Endodermal cell (in vitro differentiated cells): ENCODE measurements at regions not wholly inside any gene's neighbourhood (a gene's known extent, or its start where the extent isn't known, plus 50 kb on each side); places are given as distances from the start of the nearest gene placed in this dataset.

Source experiments
- DNase-seq: peaks from one replicate; pipeline ENCODE4 v3.0.0-alpha.2; 2017
- H3K27ac ChIP-seq: 2 replicates; pipeline ENCODE4 v1.5.1; 2013; ENCODE audit warnings: mild to moderate bottlenecking, low read depth, low read length, moderate library complexity
- H3K27me3 ChIP-seq: 2 replicates; pipeline ENCODE4 v1.6.1; 2013; ENCODE audit warnings: mild to moderate bottlenecking, low read length, moderate library complexity; ENCODE audit not compliant: insufficient read depth, control insufficient read depth, poor library complexity, severe bottlenecking
- H3K36me3 ChIP-seq: 2 replicates; pipeline ENCODE4 v1.7.0; 2013; ENCODE audit warnings: mild to moderate bottlenecking, low read length, moderate library complexity; ENCODE audit not compliant: control insufficient read depth, insufficient read depth
- H3K4me1 ChIP-seq: one replicate; pipeline ENCODE4 v1.7.0; 2013; ENCODE audit warnings: low read length; ENCODE audit not compliant: control insufficient read depth, insufficient read depth
- H3K4me3 ChIP-seq: 2 replicates; pipeline ENCODE4 v1.5.1; 2013; ENCODE audit warnings: mild to moderate bottlenecking, low read length, moderate library complexity
- H3K9ac ChIP-seq: 2 replicates; pipeline ENCODE4 v1.6.1; 2013; ENCODE audit warnings: mild to moderate bottlenecking, low read length, moderate library complexity; ENCODE audit not compliant: poor library complexity, severe bottlenecking; ENCODE audit errors: extremely low read depth
- H3K9me3 ChIP-seq: 2 replicates; pipeline ENCODE4 v1.6.1; 2013; ENCODE audit warnings: mild to moderate bottlenecking, low read length, moderate library complexity; ENCODE audit not compliant: control insufficient read depth
- H3K27ac Mint-ChIP-seq: 2 replicates; pipeline ENCODE4 v1.8.0; 2020; ENCODE audit warnings: mixed read lengths
- H3K27me3 Mint-ChIP-seq: 2 replicates; pipeline ENCODE4 v1.8.0; 2021; ENCODE audit warnings: mild to moderate bottlenecking, mixed read lengths; ENCODE audit not compliant: insufficient read depth
- H3K36me3 Mint-ChIP-seq: 2 replicates; pipeline ENCODE4 v1.8.0; 2020; ENCODE audit warnings: low read depth, mixed read lengths
- H3K4me1 Mint-ChIP-seq: 2 replicates; pipeline ENCODE4 v1.8.0; 2020; ENCODE audit warnings: mixed read lengths
- H3K4me3 Mint-ChIP-seq: 2 replicates; pipeline ENCODE4 v1.8.0; 2020; ENCODE audit warnings: mild to moderate bottlenecking, moderate library complexity, mixed read lengths
- H3K9me3 Mint-ChIP-seq: 2 replicates; pipeline ENCODE4 v1.8.0; 2020; ENCODE audit warnings: mild to moderate bottlenecking, mixed read lengths
- CTCF ChIP-seq: fragments of 200-600 bp; sonication (generic); conservative IDR thresholded peaks from 2 replicates; pipeline ENCODE4 v1.5.0; 2021; ENCODE audit warnings: antibody characterized with exemption, mild to moderate bottlenecking
- WGBS, 2 experiments: methylation state at CpG; one replicate each; pipeline versions ENCODE4 v1.1.5 to v1.1.7; 2013; ENCODE audit warnings: missing lambda C conversion rate in 2 of 2, mixed read lengths in 1 of 2; ENCODE audit not compliant: insufficient coverage in 1 of 2, insufficient read length in 1 of 2; 5-methylcytosine and 5-hydroxymethylcytosine counted together

GRCh38 chr2:142320067-142320466, 189.3 kb upstream of the LRP1B start:
- H3K9ac ChIP-seq: no peak overlapping the region
- H3K27me3 ChIP-seq: no peaks in the 10 kb centered on the region

GRCh38 chr2:142316049-142316448, 185.2 kb upstream of the LRP1B start:
- H3K36me3 Mint-ChIP-seq: peaks cover 1% of the 10 kb centered on the region
- DNase-seq: no peak
- TF ChIP-seq CTCF: no peak
- Histone ChIP-seq H3K9ac (no peak overlapping the region), H3K27ac (no peak overlapping the region), H3K9me3 (peaks cover 14% of the 10 kb centered on the region), H3K4me1 (no peaks in the 10 kb centered on the region), H3K4me3 (no peak overlapping the region), H3K36me3 (no peaks in the 10 kb centered on the region), H3K27me3 (no peaks in the 10 kb centered on the region)
- no peak overlapping the region for H3K27ac Mint-ChIP-seq
- no peaks in the 10 kb centered on the region for H3K4me1 Mint-ChIP-seq
- no peaks in the 10 kb centered on the region for H3K27me3 Mint-ChIP-seq
- 91 to 97% methylated on average over 3 to 4 of the region's 4 CpGs for WGBS, 2 experiments
- H3K9me3 Mint-ChIP-seq: peaks cover 17% of the 10 kb centered on the region
- H3K4me3 Mint-ChIP-seq: no peak overlapping the region

More at GRCh38 chr2:142320067-142320466, 189.3 kb upstream of the LRP1B start:
- Histone ChIP-seq H3K27ac (no peak overlapping the region), H3K4me3 (no peak overlapping the region), H3K9me3 (peaks cover 11% of the 10 kb centered on the region), H3K4me1 (peaks cover 6% of the 10 kb centered on the region), H3K36me3 (no peaks in the 10 kb centered on the region)
- H3K27ac Mint-ChIP-seq: no peak overlapping the region
- WGBS, 2 experiments: 92% methylated on average over 1 of the region's 1 CpG; no CpG with 5 or more reads in 1 of the 2 experiments
- no peaks in the 10 kb centered on the region for H3K27me3 Mint-ChIP-seq
- H3K4me1 Mint-ChIP-seq: peaks cover 12% of the 10 kb centered on the region
- no peak for TF ChIP-seq CTCF
- H3K36me3 Mint-ChIP-seq: no peaks in the 10 kb centered on the region
- no peak for DNase-seq
- peaks cover 12% of the 10 kb centered on the region for H3K9me3 Mint-ChIP-seq
- no peak overlapping the region for H3K4me3 Mint-ChIP-seq

- Mint-ChIP-seq H3K27me3 (no peaks in the 10 kb centered on the region), H3K9me3 (peaks cover 17% of the 10 kb centered on the region), H3K4me3 (no peak overlapping the region), H3K36me3 (peaks cover 1% of the 10 kb centered on the region), H3K27ac (no peak overlapping the region), H3K4me1 (no peaks in the 10 kb centered on the region)
- peaks cover 14% of the 10 kb centered on the region for H3K9me3 ChIP-seq
- H3K27ac ChIP-seq: no peak overlapping the region
- no peaks in the 10 kb centered on the region for H3K27me3 ChIP-seq
- no peak for TF ChIP-seq CTCF
- H3K9ac ChIP-seq: no peak overlapping the region
- no peak overlapping the region for H3K4me3 ChIP-seq
- no peaks in the 10 kb centered on the region for H3K4me1 ChIP-seq
- H3K36me3 ChIP-seq: no peaks in the 10 kb centered on the region
- no peak for DNase-seq
These were observed 184.5 kb upstream of the LRP1B start for GRCh38 chr2:142315346-142315745.
